Lower leg skin (tissue), 4 donors: ENCODE measurements at regions not wholly inside any gene's neighbourhood (a gene's known extent, or its start where the extent isn't known, plus 50 kb on each side); places are given as distances from the start of the nearest gene placed in this dataset.

Experiments used
- DNase-seq, 2 donors: peaks; one replicate each; pipeline ENCODE4 v3.0.0-alpha.2; 2019; ENCODE audit warnings: low spot score in 2 of 2
- H3K4me3 ChIP-seq: fragments of 200-600 bp; sonication (generic); 2 replicates; pipeline ENCODE4 v1.5.1; 2017; ENCODE audit warnings: mild to moderate bottlenecking, low read depth; ENCODE audit not compliant: poor library complexity, severe bottlenecking
- POLR2A ChIP-seq, 2 donors: fragments of 450-650 bp; IDR thresholded peaks; one replicate each; pipeline ENCODE4 v1.6.1; 2016 to 2017; ENCODE audit warnings: antibody characterized with exemption in 2 of 2, mild to moderate bottlenecking in 1 of 2, moderate library complexity in 1 of 2
- WGBS, 2 donors: methylation state at CpG; one replicate each; pipeline ENCODE4 v1.1.5; 2018; 5-methylcytosine and 5-hydroxymethylcytosine counted together
- intact Hi-C: fragments of 100-400 bp; cut with DNase I; formaldehyde crosslinking; loops from one replicate; pipeline ENCODE4 v1.15.0; 2023; ENCODE audit warnings: low total_unique reads
- TF ChIP-seq, protein P1 (sequence below), 3 donors: fragments of 450-650 bp; IDR thresholded peaks; one replicate each; pipeline ENCODE4 v1.5.1; 2016; ENCODE audit warnings: antibody characterized with exemption in 3 of 3, mild to moderate bottlenecking in 3 of 3, moderate library complexity in 2 of 3

DNA sequence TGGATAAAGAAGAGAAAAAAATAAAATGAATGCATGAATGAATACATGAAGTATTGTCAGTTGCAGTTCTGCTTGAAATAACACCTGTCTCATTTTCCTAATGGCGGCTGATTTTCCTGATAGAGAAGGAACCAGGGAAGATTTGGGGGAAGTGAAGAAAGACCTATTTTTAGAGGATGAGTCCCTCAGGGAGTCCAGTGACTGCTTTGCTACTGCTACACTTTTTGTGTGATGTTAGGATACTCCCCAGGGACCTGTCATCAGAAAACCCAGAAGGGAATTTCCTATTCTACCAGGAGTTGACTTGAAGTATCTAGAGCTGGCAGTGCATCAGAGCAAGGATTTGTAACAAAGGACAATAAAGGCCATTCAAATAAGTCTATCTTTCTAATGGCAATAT is 114.8 kb downstream of the MAB21L3 start:
- no peak for TF ChIP-seq POLR2A (IDR thresholded peaks at IDR 0.05)
- TF ChIP-seq, protein P1, sequence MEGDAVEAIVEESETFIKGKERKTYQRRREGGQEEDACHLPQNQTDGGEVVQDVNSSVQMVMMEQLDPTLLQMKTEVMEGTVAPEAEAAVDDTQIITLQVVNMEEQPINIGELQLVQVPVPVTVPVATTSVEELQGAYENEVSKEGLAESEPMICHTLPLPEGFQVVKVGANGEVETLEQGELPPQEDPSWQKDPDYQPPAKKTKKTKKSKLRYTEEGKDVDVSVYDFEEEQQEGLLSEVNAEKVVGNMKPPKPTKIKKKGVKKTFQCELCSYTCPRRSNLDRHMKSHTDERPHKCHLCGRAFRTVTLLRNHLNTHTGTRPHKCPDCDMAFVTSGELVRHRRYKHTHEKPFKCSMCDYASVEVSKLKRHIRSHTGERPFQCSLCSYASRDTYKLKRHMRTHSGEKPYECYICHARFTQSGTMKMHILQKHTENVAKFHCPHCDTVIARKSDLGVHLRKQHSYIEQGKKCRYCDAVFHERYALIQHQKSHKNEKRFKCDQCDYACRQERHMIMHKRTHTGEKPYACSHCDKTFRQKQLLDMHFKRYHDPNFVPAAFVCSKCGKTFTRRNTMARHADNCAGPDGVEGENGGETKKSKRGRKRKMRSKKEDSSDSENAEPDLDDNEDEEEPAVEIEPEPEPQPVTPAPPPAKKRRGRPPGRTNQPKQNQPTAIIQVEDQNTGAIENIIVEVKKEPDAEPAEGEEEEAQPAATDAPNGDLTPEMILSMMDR (IDR thresholded peaks at IDR 0.05), result no peak
- WGBS, 2 donors, result 82 to 93% methylated on average over 1 of the region's 1 CpG
- intact Hi-C loops, result no loop called here
- no peak overlapping the region for H3K4me3 ChIP-seq
- DNase-seq, result no peak

DNA sequence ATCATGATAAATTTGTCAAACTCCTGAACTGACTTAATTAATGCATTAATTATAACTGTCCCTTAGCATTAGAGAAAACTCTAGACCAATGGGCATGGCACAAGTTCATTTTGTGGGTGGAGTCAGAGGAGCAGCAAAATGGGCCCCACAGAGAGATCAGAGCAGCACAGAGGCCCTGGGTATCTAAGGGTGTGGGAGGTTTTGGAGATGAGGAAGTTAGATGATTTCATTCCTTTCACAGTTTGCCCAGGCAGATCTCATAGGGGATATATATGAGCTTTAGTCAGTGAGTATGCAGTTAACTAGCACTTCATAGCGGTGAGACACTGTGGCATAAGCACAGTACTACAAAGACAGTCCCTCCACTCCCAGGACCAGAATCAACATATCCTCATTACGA is 117.3 kb downstream of the MAB21L3 start:
- DNase-seq, result no peak
- TF ChIP-seq, protein P1 (IDR thresholded peaks at IDR 0.05), result no peak
- TF ChIP-seq POLR2A (IDR thresholded peaks at IDR 0.05), result no peak
- H3K4me3 ChIP-seq, result no peak overlapping the region
- 85 to 87% methylated on average over 2 of the region's 2 CpGs for WGBS, 2 donors
- intact Hi-C loops, result no loop called here

DNA sequence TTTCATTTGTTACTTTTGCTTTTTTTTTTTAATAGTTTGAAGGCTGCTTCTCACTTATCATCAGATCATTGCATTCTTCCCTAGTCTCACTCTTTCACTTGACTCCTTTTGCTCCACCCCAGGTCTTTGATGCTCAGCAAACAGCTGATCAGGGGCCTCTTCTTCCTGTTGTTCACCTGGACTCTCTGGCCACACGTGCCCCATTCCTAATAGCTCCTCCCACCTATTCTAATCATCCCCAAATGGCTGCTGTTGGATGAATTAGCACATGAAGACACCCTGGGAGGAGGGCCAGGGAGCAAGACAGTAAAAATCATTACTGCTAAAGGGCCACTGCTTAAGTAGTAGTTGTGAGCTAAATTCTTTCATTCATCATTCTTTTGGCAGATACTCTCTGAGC is 119.5 kb downstream of the MAB21L3 start:
- DNase-seq, result no peak
- 17% methylated on average over 1 of the region's 1 CpG for WGBS, 2 donors
- TF ChIP-seq, protein P1 (IDR thresholded peaks at IDR 0.05), result no peak
- no peak for TF ChIP-seq POLR2A (IDR thresholded peaks at IDR 0.05)
- intact Hi-C loops, result no loop called here
- no peak overlapping the region for H3K4me3 ChIP-seq

DNA sequence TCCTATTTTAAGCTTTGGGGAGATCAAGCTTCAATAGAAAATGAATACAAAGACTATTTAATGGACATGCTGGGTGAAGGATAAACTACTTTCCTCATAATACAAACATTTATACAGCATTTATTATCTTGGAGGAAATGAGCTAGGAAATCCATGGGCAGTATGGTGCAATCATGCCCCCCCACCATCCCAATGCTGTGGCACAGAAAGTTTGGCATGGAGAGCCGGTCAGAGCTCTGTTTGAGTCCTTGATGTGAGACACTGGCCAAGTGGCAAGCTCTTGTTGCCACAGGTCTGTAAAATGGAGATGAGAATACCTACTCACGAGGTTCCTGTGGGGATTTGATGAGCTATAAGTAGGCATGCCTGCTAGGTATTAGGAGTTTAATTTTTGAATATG is 120.6 kb downstream of the MAB21L3 start:
- WGBS, 2 donors, result 71% methylated on average over 2 of the region's 2 CpGs
- no peak overlapping the region for H3K4me3 ChIP-seq
- TF ChIP-seq POLR2A (IDR thresholded peaks at IDR 0.05), result no peak
- TF ChIP-seq, protein P1 (IDR thresholded peaks at IDR 0.05), result no peak
- no peak for DNase-seq
- intact Hi-C loops, result no loop called here

DNA sequence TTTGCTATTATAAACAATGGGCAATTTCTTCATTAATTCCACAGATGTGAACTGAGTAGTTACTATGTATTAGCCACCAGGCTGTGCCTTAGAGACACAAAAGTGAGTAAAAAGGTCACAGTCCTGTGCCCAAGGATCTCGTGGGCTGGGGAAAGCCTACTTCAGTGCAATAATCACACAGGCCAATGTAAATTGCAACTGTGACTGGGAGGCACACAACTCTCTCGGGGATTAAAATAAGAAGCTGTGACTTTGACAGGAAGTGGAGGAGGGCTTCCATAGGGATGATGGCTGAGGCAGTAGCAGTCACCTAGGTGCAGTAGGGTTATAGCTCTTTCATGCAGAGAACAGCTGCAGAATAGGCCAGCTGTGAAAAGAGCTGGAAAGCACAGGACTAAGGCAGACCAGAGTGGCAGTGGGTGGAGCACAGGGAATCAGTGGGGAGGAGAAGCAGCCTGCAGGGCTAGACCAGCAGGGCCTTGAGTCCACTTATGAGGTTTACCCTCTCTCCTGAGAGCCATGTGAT is 121.9 kb downstream of the MAB21L3 start:
- intact Hi-C loops, result no loop called here
- 24 to 35% methylated on average over 2 of the region's 2 CpGs for WGBS, 2 donors
- TF ChIP-seq, protein P1 (IDR thresholded peaks at IDR 0.05), result no peak
- no peak for TF ChIP-seq POLR2A (IDR thresholded peaks at IDR 0.05)
- no peak for DNase-seq
- no peak overlapping the region for H3K4me3 ChIP-seq

DNA sequence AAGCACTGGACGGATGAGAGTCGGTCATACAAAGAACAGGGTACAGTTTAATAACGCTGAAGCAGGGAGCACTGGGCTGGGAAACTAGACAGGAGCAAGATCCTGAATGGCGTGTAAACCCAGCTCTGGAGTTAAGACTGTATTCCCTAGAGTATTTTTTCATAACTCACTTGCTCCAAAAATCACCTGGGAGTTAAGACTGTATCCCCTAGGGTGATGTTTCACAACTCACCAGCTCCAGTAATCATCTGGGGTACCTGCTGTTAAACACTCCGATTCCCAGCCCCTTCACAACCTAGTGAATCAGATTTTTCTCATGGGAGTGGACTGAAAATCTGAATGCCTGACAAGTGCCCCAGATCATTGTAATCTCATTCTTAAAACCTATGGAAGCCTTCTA is 123.2 kb downstream of the MAB21L3 start:
- intact Hi-C loops, result no loop called here
- TF ChIP-seq, protein P1 (IDR thresholded peaks at IDR 0.05), result no peak
- TF ChIP-seq POLR2A (IDR thresholded peaks at IDR 0.05), result no peak
- H3K4me3 ChIP-seq, result no peak overlapping the region
- 92 to 97% methylated on average over 5 of the region's 5 CpGs for WGBS, 2 donors
- DNase-seq, result no peak
